ENCODE measurements at regions not wholly inside any gene's neighbourhood (a gene's known extent, or its start where the extent isn't known, plus 50 kb on each side); places are given as distances from the start of the nearest gene placed in this dataset.
"Not testable (repeated sequence)": the region's sequence is repeated elsewhere in the genome, so short reads cannot be mapped to it uniquely, and the experiment has no call there.

DNA sequence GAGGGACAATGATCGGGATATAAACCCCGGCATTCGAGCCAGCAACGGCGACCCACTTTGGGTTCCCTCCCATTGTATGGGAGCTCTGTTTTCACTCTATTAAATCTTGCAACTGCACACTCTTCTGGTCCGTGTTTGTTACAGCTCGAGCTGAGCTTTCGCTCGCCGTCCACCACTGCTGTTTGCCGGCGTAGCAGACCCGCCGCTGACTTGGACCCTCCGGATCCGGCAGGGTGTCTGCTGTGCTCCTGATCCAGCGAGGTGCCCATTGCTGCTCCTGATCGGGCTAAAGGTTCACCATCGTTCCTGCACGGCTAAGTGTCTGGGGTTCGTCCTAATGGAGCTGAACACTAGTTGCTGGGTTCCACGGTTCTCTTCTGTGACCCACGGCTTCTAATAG, 220.2 kb downstream of the GLRX3 start:
- TF ChIP-seq EZH2 (IDR thresholded peaks at IDR 0.05; ENCODE audit: insufficient read depth, poor library complexity, severe bottlenecking); EZH2phosphoT487 (IDR thresholded peaks at IDR 0.05; ENCODE audit: insufficient read depth, low read depth): not testable (repeated sequence)

Data from GM23248 (cell line).